ENCODE measurements at regions not wholly inside any gene's neighbourhood (a gene's known extent, or its start where the extent isn't known, plus 50 kb on each side); places are given as distances from the start of the nearest gene placed in this dataset.

- Histone ChIP-seq H3K9me3 (no peaks in the 10 kb centered on the region), H3K27me3 (ENCODE audit: low read depth) (no peaks in the 10 kb centered on the region), H3K27ac (no peak overlapping the region), H3K4me1 (no peaks in the 10 kb centered on the region), H3K4me3 (no peak overlapping the region), H3K36me3 (no peaks in the 10 kb centered on the region)
- ATAC-seq (no peak), DNase-seq (no peak)
- TF ChIP-seq CTCF (IDR thresholded peaks at IDR 0.05), result no peak
- intact Hi-C loops (cut with DNase I), result loop anchor here (5.0 kb wide), 2 partner anchors 208 to 338 kb away; no protein-coding TSS in a partner anchor
Measured at GRCh38 chr1:224850446-224850845, 79.0 kb upstream of the DNAH14 start.

GRCh38 chr1:224851210-224851847 is 78.1 kb upstream of the DNAH14 start:
- Histone ChIP-seq H3K4me1 (no peaks in the 10 kb centered on the region), H3K9me3 (no peaks in the 10 kb centered on the region), H3K36me3 (no peaks in the 10 kb centered on the region), H3K27me3 (ENCODE audit: low read depth) (no peaks in the 10 kb centered on the region), H3K4me3 (no peak overlapping the region), H3K27ac (no peak overlapping the region)
- TF ChIP-seq CTCF (IDR thresholded peaks at IDR 0.05), result peak; percentile 69
- ATAC-seq (peak; percentile 73 to 79), DNase-seq (peak; percentile 73)
- intact Hi-C loops (cut with DNase I), result loop anchor here (5.0 kb wide), 2 partner anchors 209 to 339 kb away; no protein-coding TSS in a partner anchor

DNA sequence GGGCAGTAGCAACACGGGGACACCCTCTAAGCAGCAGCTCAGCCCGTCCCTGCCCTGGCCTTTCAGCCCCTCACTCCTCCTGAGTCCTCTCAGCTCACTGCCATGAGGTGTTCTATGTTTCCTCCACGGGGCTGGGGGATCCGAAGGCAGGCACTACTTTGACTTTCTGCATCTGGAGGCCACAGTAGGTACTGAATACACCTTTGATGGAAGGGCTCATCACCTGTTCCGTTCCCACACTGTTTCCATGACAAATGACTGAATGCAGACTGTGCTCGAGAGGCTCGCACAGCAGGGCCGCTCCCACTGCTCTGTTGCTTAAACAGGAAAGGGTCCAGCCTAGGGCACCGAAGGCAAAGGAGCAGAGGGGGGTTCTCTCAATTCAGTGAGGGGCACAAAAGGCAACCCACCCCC is 77.6 kb upstream of the DNAH14 start:
- TF ChIP-seq CTCF (IDR thresholded peaks at IDR 0.05), result no peak
- intact Hi-C loops (cut with DNase I), result loop anchor here (5.0 kb wide), 2 partner anchors 210 to 340 kb away; no protein-coding TSS in a partner anchor

DNA sequence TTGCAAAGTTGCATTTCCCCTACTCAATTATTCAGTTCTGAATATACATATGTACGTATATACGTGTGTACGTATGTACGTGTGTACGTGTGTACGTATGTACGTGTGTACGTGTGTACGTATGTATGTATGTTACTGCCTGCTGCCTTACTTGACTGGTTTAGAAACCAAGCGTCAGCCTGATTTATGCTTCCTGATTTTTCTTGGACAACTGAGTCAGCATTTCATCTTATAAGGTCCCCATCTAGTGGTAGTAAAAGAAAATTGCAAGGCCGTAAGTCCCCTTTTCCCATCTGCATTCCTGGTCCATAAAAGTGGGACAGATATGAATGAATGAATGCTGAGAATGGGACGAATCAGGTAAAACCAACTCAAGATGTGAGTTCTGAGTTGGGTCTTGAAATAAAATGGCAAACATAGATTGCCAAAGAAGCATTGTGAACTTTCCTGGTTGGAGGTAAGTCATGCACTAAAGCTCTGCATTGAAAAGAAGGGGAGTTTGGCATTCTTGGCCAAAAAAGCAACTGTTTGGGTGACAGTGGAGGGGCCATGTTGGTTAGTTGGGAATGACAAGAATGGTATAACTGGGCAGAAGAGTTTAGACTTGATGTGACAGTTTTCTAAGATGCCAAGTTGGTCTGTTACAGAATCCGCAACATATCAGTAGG is 76.4 kb upstream of the DNAH14 start:
- peak; percentile 68 for TF ChIP-seq CTCF (IDR thresholded peaks at IDR 0.05)
- H3K4me3 ChIP-seq, result no peak overlapping the region
- no peaks in the 10 kb centered on the region for H3K9me3 ChIP-seq
- DNase-seq (no peak), ATAC-seq (peak; percentile 47 to 54)
- H3K4me1 ChIP-seq, result no peaks in the 10 kb centered on the region
- intact Hi-C loops (cut with DNase I), result loop anchor here (5.0 kb wide), 2 partner anchors 211 to 341 kb away; no protein-coding TSS in a partner anchor
- no peaks in the 10 kb centered on the region for H3K27me3 ChIP-seq (ENCODE audit: low read depth)
- H3K36me3 ChIP-seq, result no peaks in the 10 kb centered on the region
- H3K27ac ChIP-seq, result no peak overlapping the region

More for the DNA sequence above, 77.6 kb upstream of the DNAH14 start:
- Histone ChIP-seq H3K4me3 (no peak overlapping the region), H3K4me1 (no peaks in the 10 kb centered on the region), H3K27me3 (ENCODE audit: low read depth) (no peaks in the 10 kb centered on the region), H3K27ac (no peak overlapping the region), H3K9me3 (no peaks in the 10 kb centered on the region), H3K36me3 (no peaks in the 10 kb centered on the region)
- peak; percentile 27 to 48 for ATAC-seq
- no peak for DNase-seq

- H3K9me3 ChIP-seq, result no peaks in the 10 kb centered on the region
- H3K36me3 ChIP-seq, result no peaks in the 10 kb centered on the region
- no peak overlapping the region for H3K27ac ChIP-seq
- TF ChIP-seq CTCF (IDR thresholded peaks at IDR 0.05), result no peak
- H3K4me1 ChIP-seq, result no peaks in the 10 kb centered on the region
- DNase-seq (no peak), ATAC-seq (no peak)
- no peak overlapping the region for H3K4me3 ChIP-seq
- intact Hi-C loops (cut with DNase I), result no loop called here
- H3K27me3 ChIP-seq (ENCODE audit: low read depth), result no peaks in the 10 kb centered on the region
Measured at GRCh38 chr1:224856973-224857372, 72.5 kb upstream of the DNAH14 start.
